SK-N-SH treated with all-trans-retinoic acid at 6 μM for 48 hours (cell line): ENCODE measurements at regions not wholly inside any gene's neighbourhood (a gene's known extent, or its start where the extent isn't known, plus 50 kb on each side); places are given as distances from the start of the nearest gene placed in this dataset.

Experiments used
- ARNTL ChIP-seq: fragments of 450-650 bp; formaldehyde crosslinking; IDR thresholded peaks from 2 replicates; pipeline ENCODE4 v1.5.0; 2020; ENCODE audit warnings: low read depth, mild to moderate bottlenecking, moderate library complexity, borderline replicate concordance
- BACH2 ChIP-seq: fragments of 250-450 bp; sonication (Bioruptor Pico); IDR thresholded peaks from 2 replicates; pipeline ENCODE4 v1.9.0; 2021; ENCODE audit warnings: mild to moderate bottlenecking, borderline replicate concordance
- CSDC2 ChIP-seq: fragments of 250-450 bp; sonication (Bioruptor Pico); IDR thresholded peaks from 2 replicates; pipeline ENCODE4 v1.5.0; 2020; ENCODE audit warnings: mild to moderate bottlenecking, moderate library complexity
- OSR1 ChIP-seq: fragments of 250-450 bp; sonication (Bioruptor Pico); IDR thresholded peaks from 2 replicates; pipeline ENCODE4 v1.8.0; 2022; ENCODE audit warnings: moderate library complexity, mild to moderate bottlenecking, inconsistent platforms
- RARB ChIP-seq: fragments of 250-450 bp; sonication (Bioruptor Pico); IDR thresholded peaks from 2 replicates; pipeline ENCODE4 v1.8.0; 2021; ENCODE audit warnings: mild to moderate bottlenecking, moderate library complexity
- ZC3H10 ChIP-seq: fragments of 250-450 bp; sonication (Bioruptor Pico); IDR thresholded peaks from 2 replicates; pipeline ENCODE4 v1.5.1; 2021; ENCODE audit warnings: mild to moderate bottlenecking, moderate library complexity
- ZFP30 ChIP-seq: fragments of 450-650 bp; formaldehyde crosslinking; IDR thresholded peaks from 2 replicates; pipeline ENCODE4 v1.5.0; 2022; ENCODE audit warnings: mild to moderate bottlenecking, moderate library complexity
- ZNF565 ChIP-seq: fragments of 450-650 bp; formaldehyde crosslinking; conservative IDR thresholded peaks from 2 replicates; pipeline ENCODE4 v1.5.0; 2020; ENCODE audit warnings: low read depth, mild to moderate bottlenecking, moderate library complexity
- ZNF8 ChIP-seq: fragments of 450-650 bp; formaldehyde crosslinking; IDR thresholded peaks from 2 replicates; pipeline ENCODE4 v1.5.0; 2020; ENCODE audit warnings: mild to moderate bottlenecking, moderate library complexity
- TF ChIP-seq, protein P1 (sequence below): fragments of 250-450 bp; sonication (Bioruptor Pico); IDR thresholded peaks from 2 replicates; pipeline ENCODE4 v1.5.1; 2021; ENCODE audit warnings: mild to moderate bottlenecking, moderate library complexity
- TF ChIP-seq, protein P2 (sequence below): fragments of 250-450 bp; sonication (Bioruptor Pico); IDR thresholded peaks from 2 replicates; pipeline ENCODE4 v1.5.1; 2020; ENCODE audit warnings: low read depth, mild to moderate bottlenecking, moderate library complexity
- TF ChIP-seq, protein P3 (sequence below): fragments of 250-450 bp; sonication (Bioruptor Pico); IDR thresholded peaks from 2 replicates; pipeline ENCODE4 v1.8.0; 2020; ENCODE audit warnings: mild to moderate bottlenecking, moderate library complexity, borderline replicate concordance
- TF ChIP-seq, protein P4 (sequence below): fragments of 250-450 bp; sonication (Bioruptor Pico); IDR thresholded peaks from 2 replicates; pipeline ENCODE4 v1.5.0; 2020; ENCODE audit warnings: mild to moderate bottlenecking, moderate library complexity

DNA sequence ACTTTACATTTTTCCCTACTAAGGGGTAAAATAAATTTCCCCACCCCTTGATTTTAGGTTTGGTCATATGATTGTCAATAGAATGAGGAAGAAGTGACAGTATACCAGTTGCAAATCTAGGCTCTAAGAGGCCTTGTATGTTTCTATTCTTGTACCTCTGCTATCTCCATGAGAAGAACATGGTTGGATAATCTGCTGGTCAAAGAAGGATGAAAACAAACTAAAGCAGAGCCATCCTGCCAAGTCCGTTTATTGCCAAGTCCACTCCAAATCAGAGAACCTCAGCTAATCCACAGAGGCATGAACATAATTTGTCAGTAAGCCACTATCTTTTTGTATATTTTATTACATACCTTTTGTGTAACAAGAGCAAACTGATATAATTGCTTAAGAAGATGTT lies 98.0 kb downstream of the CRPPA start:
- TF ChIP-seq, protein P1, sequence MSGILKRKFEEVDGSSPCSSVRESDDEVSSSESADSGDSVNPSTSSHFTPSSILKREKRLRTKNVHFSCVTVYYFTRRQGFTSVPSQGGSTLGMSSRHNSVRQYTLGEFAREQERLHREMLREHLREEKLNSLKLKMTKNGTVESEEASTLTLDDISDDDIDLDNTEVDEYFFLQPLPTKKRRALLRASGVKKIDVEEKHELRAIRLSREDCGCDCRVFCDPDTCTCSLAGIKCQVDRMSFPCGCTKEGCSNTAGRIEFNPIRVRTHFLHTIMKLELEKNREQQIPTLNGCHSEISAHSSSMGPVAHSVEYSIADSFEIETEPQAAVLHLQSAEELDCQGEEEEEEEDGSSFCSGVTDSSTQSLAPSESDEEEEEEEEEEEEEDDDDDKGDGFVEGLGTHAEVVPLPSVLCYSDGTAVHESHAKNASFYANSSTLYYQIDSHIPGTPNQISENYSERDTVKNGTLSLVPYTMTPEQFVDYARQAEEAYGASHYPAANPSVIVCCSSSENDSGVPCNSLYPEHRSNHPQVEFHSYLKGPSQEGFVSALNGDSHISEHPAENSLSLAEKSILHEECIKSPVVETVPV (CRISPR knock-in tag) = no peak
- TF ChIP-seq RARB (CRISPR knock-in tag) (no peak), ZNF565 (CRISPR knock-in tag) (no peak), ZC3H10 (CRISPR knock-in tag) (no peak), CSDC2 (CRISPR knock-in tag) (no peak), ARNTL (CRISPR knock-in tag) (no peak), BACH2 (CRISPR knock-in tag) (no peak), ZNF8 (no peak), OSR1 (no peak), ZFP30 (CRISPR knock-in tag) (no peak)
- TF ChIP-seq, protein P2, sequence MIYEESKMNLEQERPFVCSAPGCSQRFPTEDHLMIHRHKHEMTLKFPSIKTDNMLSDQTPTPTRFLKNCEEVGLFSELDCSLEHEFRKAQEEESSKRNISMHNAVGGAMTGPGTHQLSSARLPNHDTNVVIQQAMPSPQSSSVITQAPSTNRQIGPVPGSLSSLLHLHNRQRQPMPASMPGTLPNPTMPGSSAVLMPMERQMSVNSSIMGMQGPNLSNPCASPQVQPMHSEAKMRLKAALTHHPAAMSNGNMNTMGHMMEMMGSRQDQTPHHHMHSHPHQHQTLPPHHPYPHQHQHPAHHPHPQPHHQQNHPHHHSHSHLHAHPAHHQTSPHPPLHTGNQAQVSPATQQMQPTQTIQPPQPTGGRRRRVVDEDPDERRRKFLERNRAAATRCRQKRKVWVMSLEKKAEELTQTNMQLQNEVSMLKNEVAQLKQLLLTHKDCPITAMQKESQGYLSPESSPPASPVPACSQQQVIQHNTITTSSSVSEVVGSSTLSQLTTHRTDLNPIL = no peak
- TF ChIP-seq, protein P3, sequence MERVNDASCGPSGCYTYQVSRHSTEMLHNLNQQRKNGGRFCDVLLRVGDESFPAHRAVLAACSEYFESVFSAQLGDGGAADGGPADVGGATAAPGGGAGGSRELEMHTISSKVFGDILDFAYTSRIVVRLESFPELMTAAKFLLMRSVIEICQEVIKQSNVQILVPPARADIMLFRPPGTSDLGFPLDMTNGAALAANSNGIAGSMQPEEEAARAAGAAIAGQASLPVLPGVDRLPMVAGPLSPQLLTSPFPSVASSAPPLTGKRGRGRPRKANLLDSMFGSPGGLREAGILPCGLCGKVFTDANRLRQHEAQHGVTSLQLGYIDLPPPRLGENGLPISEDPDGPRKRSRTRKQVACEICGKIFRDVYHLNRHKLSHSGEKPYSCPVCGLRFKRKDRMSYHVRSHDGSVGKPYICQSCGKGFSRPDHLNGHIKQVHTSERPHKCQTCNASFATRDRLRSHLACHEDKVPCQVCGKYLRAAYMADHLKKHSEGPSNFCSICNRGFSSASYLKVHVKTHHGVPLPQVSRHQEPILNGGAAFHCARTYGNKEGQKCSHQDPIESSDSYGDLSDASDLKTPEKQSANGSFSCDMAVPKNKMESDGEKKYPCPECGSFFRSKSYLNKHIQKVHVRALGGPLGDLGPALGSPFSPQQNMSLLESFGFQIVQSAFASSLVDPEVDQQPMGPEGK (CRISPR knock-in tag) = no peak
- TF ChIP-seq, protein P4, sequence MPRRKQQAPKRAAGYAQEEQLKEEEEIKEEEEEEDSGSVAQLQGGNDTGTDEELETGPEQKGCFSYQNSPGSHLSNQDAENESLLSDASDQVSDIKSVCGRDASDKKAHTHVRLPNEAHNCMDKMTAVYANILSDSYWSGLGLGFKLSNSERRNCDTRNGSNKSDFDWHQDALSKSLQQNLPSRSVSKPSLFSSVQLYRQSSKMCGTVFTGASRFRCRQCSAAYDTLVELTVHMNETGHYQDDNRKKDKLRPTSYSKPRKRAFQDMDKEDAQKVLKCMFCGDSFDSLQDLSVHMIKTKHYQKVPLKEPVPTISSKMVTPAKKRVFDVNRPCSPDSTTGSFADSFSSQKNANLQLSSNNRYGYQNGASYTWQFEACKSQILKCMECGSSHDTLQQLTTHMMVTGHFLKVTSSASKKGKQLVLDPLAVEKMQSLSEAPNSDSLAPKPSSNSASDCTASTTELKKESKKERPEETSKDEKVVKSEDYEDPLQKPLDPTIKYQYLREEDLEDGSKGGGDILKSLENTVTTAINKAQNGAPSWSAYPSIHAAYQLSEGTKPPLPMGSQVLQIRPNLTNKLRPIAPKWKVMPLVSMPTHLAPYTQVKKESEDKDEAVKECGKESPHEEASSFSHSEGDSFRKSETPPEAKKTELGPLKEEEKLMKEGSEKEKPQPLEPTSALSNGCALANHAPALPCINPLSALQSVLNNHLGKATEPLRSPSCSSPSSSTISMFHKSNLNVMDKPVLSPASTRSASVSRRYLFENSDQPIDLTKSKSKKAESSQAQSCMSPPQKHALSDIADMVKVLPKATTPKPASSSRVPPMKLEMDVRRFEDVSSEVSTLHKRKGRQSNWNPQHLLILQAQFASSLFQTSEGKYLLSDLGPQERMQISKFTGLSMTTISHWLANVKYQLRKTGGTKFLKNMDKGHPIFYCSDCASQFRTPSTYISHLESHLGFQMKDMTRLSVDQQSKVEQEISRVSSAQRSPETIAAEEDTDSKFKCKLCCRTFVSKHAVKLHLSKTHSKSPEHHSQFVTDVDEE (CRISPR knock-in tag) = no peak
